ENCODE measurements at regions not wholly inside any gene's neighbourhood (a gene's known extent, or its start where the extent isn't known, plus 50 kb on each side); places are given as distances from the start of the nearest gene placed in this dataset.

DNA sequence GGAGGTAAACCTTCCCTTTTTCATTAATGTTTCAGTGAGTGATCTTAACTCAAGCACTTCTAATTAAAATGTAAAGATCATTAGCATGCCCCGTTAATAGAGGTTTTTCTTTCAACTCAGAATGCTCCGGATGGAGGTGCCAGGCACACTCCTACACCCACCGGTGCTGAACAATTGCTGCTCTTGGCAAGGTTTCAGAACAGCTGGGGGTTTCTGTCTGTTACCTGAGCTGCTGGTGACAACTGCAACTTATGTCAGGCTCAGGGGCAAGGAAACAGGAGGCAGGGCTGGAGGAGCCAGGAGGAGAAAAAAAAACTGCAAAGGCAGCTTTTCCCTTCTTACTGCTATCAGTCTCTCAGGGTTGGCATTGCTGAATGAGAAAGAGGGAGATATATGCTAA lies 250.1 kb downstream of the DIPK2A start:
- DNase-seq (ENCODE audit: low read depth in 2 of 2), result no peak

DNA sequence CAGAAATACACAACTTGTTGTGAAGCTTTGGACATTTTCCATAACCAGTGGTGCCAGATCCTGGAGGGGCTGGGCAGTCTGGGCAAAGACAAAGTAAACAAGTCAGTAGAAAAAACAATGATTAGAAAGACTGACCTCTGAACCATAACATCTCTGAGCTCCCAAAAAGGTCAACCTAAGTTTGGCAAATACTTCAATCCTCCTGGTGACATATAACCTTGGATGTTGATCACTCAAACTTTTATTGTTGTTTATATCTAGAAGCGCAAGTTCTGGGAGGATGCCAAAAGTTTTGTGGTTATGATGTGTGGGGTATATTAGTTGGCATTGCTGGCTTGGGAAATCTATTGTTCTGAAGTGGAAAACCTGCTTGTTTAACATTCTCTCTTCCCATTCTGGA lies 257.7 kb downstream of the DIPK2A start:
- peak in 1 of 2 donors; percentile 45 for DNase-seq (ENCODE audit: low read depth in 2 of 2)

DNA sequence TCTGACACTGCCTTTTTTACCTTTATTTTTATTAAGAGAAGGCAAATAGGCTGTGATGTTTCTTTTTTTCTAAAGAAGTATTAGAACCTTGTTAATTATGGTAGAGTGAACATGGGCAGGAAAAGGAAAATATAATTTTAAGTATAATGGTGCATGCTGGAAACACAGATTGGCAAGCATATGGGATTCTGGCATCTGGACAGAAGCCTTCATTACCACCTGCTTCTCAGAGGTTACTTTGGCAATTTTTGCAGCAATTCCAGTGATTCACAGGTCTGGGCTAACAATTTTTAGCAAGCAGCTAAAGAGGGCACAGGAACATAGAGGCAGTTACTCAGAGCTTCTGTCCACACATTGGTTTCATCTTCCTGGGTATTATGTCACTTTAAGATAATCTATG lies 258.3 kb downstream of the DIPK2A start:
- no peak for DNase-seq (ENCODE audit: low read depth in 2 of 2)

DNA sequence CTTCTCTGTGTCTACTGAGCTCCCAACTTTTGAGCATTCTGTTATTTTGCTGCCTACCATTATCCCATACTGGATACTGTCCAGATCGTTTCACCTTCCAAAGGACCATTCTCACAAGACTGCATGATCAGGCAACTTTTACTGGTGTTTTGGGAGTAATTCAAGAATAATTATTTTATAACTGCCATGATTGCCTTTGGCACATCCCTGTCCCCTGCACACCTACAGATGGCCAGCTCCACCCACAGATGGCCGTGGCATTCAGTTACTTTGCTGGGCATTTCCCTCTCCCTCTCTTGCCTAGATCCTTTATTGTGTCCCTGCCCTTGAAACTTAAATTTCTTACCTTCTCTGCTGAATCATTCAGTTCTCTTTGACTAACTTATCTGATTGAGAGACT lies 263.9 kb downstream of the DIPK2A start:
- DNase-seq (ENCODE audit: low read depth in 2 of 2), result no peak

DNA sequence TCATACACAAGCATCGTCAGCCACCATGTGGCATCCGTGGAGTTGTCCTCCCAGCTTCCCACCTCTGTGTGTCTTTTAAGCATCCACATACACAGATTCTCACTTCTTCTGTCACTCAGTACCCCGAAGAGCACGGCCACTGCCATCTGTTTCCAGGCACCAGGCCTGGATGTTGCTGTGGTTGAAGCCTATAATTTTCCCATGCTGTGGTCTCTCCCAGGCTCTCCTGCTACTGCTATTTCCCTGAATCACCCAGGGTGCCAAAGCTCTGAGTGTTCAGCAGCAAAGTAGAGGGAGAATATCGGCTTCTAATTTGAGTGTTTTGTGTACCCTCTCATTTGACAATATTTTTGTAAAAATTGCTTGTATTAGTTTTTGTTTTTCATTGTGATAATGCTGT lies 265.7 kb downstream of the DIPK2A start:
- no peak for DNase-seq (ENCODE audit: low read depth in 2 of 2)

DNA sequence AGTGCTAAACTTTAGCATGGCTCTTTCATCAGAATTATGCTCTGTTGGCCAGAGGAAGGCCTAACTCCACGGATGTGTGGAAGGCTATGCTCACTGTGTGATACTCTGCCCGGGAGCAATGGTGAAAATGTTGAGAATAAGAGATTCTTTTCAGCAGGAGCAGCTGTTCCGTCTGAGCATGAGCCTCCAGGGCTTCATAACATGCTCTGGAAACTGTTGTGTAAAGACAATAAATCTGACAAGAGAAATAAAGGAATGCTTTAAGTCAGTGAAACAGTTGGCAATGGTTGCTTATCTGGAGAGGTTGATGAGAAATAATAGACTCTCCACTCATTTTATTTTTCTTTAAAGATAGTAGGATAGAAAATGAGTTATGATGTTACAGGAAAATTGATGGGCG lies 269.8 kb downstream of the DIPK2A start:
- DNase-seq (ENCODE audit: low read depth in 2 of 2), result no peak

DNA sequence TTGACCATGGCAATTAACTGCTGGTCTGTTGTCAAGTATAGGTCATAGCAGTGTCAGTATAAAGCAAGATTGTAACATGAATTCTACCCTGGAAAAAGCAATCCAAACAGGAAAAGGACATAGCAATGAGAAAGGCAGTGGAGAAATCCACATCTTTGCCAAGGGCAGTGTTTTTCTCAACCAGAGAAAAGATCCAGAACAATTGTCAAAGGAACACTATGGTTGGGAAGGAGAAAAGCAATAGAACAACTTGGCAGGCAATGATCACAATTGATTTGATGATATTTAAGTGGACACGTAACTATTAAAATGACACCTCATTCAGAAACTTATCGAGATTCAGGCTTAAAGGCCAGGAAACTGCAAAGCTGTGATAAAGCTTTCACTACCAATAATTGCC lies 271.1 kb downstream of the DIPK2A start:
- peak in 1 of 2 donors; percentile 19 for DNase-seq (ENCODE audit: low read depth in 2 of 2)

DNA sequence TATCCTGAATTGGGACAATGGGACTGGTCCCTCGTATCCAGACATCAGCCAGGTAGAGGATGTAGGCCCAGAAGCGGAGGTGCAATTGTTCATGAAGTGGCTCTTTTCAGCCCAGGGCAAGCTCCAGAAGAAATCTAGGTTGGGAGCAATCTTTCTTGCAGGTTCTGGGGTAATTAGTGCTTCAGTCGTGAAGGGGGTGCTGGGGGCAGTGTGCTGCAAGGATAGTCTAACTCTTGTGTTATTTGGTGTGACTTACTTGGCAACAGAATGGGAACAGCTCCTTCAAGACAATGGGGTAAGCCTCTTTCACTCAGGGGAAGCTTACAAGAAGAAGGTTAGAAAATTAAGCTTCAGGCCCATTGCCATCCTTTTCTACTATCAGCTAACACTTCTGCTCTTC lies 273.0 kb downstream of the DIPK2A start:
- no peak for DNase-seq (ENCODE audit: low read depth in 2 of 2)

DNA sequence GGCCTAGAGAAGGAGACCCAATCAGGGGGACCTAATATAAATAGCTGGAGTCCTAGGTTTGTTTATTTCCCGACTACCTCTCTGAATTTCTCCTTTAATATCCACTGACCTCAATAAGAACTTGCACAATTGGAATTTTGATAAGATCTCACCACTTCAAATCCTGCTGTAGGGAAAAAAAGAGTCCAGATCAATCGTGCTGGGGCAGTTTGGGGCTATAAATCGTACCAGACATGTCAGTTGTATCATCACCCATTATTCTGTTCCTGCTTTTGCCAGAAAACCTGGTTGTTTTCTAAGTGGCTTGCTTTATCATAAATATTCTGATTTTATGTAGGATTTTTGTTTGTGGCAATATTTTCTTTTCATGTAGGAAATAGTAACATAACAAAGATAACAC lies 281.3 kb downstream of the DIPK2A start:
- DNase-seq (ENCODE audit: low read depth in 2 of 2), result no peak

DNA sequence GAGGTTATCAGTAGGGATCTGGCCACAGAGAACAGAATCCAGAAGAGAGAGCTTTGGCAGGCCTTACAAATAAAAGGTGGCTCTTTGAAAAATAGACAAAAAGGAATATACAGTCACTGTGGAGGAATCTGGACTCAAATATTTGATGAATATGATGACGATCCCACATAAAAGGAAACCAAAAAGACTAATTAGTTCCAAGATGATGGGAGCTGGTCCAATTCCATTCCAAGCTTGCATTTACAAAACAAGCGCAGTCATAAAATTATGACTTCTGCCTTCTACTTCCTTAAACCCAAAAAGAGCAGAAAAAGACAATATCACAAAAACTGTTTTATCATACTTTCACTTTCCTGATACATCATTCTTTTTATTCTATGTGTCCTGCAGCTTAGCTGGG lies 285.8 kb downstream of the DIPK2A start:
- DNase-seq (ENCODE audit: low read depth in 2 of 2), result no peak

DNA sequence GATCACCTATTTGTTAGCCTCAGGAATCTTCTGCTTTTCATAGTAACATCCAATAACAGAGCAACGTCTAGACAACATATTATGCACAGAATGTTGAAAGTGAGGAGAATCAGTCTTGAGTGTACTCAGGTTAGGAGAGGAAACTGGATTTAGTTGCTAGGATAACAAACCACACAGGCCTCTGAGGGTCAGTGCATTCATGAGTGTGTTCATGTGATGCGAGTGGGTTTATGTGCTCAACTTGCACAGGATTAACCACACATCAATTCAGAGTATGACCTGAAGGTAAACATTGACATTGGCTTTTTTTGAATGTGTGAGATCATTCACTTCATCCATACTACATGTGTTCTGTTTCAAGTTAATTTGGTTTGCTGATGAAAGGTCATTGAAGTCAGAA lies 287.6 kb downstream of the DIPK2A start:
- no peak for DNase-seq (ENCODE audit: low read depth in 2 of 2)

DNA sequence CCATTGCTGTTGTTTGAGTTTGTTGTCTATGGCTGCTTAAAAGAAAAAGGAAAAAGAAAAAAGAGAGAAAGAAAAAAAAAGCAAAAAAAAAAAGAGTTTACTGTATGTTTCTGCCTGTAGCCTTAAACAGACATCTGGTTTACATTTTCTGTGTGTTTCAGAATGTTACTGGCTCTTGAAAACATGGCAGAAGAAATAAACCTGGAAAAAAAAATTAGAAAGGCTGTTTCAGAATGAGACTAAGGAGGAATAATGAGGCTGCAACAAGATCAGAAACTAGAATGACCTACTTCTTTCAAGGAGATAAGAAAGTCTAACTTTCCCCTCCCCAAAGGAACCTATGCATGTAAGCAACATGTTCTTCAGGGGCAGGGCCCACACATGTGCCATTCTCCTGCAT lies 292.1 kb downstream of the DIPK2A start:
- DNase-seq (ENCODE audit: low read depth in 2 of 2), result no peak

DNA sequence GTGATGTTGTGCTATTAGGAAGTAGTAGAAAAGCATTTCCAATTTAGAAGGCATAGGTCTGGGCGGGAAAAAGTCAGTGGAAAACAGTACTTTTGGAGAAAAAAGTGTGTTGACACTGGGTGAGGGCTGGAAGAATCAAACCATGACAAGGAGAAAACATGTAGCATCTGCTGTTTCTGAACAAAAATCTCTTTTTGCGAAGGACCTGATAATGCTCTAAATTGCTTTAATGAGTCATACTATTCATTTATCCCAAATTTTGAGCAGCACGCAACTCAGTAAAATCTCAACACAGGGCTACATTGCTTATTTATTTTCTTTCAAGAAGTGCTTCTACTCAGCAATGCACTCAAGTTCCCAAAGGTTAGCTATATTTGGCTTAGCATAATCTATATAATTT lies 292.7 kb downstream of the DIPK2A start:
- DNase-seq (ENCODE audit: low read depth in 2 of 2), result no peak

DNA sequence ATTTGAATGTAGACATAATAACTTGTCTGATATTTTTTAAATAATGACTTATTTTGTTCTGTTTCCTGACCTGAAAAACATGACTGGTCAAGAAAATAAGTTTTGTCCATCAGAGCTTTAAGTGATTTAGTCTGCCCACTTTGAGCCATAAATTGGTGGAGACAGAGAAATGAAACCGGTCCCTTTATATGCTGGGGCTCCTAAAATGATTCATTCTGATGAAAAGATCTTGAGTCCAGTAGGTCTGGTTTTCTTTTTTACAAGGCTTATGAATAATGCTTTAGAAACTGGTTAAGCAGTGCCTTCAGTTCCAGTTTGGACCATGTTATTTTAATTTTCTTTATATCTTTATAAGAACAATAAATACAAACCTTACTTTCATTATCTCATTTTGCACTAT lies 293.2 kb downstream of the DIPK2A start:
- DNase-seq (ENCODE audit: low read depth in 2 of 2), result no peak

DNA sequence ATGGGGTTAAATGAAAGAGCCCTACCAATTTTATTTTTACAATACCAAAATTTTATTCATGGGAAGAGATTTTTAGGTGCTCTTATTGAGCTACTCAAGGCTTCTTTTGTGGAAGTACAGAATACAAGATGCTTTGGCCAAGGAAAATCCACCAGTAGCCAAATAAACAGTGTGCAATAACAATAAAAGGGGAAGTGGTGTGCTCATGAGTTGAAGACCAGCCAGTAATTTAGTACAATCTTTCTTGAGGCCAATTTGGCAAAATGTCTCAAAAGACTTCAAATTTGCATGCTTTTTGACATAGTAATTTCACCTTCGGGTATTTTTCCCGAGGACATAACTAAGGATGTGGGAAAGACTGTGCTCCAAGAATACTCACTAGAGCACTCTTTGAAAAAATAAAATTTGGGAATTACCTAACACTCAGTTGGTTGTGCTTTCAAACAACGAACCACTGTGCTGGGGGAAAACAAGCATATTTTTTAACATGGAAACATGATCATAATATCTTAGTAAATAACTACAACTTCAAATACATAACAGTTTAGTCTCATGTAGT lies 294.0 kb downstream of the DIPK2A start:
- DNase-seq (ENCODE audit: low read depth in 2 of 2), result peak in 1 of 2 donors; percentile 15

DNA sequence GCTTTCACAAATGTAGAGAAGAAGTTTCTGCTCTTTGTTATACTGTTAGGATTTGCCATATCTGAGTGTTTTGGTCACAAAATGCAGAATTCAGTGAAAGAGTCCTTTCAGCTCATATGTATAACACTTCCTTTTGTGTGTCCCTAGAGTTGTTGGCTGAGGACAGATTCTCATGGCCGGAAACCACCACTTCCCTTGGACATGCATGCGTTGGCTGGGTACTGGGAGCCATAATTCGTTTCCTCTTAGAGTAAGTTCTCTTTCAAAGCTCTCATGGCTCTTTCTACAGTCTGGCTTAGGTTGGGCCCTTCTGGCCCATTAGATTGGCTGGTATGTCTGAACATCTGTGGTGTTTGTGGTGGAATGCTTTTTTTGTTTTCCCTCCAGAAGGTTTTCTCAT lies 298.5 kb downstream of the DIPK2A start:
- DNase-seq (ENCODE audit: low read depth in 2 of 2), result peak in 1 of 2 donors; percentile 2

DNA sequence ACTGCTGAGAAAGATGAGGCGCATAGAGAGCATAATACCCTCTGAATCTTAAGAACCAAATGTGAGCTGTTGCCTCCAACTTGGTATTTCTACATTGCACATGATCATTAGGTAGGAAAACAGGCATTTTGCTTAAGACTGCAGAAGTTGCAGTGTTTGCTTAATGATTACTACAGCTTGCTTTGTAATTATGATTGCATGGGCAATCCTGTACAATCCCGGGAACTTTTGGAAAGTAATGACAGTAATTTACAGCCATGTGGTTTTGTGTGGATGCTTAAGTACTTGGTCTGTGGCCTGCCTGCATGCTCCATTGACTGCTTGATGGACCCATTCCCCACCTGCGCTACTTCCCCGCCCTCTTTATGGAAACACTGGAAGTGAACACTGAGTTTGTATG lies 301.1 kb downstream of the DIPK2A start:
- no peak for DNase-seq (ENCODE audit: low read depth in 2 of 2)

DNA sequence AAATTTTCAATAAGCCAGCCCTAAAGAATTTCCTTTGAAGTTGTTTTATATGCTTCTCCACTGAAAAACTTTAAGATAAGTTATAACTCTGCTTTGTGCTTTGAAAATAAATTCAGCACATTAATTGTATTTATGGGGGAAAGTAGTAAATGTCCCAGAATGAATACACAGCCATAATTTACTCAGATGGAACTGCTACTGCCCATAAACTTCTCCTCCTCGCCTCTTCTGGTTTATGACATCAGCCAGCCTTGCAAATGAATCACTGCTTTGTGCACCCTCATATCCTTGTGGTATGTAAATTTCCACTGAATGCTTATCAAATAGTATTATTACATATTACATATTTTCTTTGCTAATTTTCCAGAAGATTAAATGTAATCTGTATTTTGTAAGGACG lies 302.0 kb downstream of the DIPK2A start:
- no peak for DNase-seq (ENCODE audit: low read depth in 2 of 2)

DNA sequence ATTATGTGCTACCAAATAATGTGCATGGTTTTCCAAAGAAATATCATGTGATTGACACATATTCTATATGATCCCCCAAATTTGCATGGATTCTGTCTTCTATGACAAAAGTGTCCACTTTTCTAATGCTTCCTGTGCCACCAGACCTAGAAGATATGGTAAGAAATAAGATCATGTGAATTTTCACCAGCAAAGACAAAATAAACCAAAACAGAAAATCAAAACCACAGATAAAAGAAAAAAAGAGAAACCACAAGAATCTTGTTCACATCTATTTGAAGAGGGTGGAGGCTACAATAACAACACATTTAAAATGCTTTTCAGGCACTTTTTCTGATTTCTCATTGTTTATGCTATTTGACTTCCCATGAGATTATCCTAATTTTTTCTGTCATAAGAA lies 303.4 kb downstream of the DIPK2A start:
- no peak for DNase-seq (ENCODE audit: low read depth in 2 of 2)

DNA sequence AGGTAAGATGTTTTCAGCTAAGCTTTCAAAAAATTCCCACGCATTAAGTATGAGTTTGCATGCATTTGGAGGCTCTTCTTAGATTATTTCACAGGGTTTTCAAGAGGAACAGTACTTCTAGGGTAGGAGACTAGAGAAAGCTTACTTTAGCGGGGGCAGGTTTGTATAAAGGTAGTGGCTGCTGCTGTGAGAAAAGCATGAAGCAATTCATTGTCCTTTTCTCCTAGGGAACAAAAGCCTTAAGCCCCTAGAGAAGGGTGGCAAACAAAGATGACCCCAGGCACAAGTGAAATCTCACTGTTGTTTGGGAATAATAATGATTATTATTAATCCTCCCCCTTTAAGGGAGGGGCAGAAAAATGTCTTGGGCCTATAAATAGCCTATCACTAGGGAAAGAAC lies 310.7 kb downstream of the DIPK2A start:
- DNase-seq (ENCODE audit: low read depth in 2 of 2), result no peak

DNA sequence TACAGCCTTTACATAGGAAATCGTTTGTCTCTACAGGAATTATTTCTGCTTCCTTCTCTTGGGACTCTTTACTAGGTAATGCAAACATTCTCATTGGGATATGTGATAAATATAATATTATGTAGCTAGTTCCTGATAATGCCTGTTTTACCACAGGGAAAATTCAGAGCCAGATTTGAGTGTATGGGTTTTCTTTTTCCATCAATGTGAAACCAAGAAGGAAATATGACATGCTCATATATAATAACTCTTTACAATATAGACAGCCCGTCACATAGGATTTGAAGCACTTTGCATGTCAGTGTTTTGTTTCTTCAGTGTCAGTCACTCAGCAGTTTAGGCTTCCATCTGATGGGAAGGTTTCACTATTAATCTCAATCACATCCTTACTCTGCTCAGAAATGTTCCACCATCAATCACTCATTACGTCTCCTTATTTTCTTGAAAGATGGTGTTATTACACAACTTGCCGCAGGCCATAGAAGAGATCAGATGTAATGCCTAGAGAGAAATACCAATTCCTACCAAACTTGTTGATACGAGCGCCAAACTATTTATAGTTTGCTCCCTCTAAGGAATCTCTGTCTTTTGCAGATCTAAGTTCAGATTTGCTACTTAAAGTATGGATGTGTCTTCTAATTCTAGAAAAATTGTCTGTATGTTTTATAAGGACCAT lies 314.8 kb downstream of the DIPK2A start:
- no peak for DNase-seq (ENCODE audit: low read depth in 2 of 2)

DNA sequence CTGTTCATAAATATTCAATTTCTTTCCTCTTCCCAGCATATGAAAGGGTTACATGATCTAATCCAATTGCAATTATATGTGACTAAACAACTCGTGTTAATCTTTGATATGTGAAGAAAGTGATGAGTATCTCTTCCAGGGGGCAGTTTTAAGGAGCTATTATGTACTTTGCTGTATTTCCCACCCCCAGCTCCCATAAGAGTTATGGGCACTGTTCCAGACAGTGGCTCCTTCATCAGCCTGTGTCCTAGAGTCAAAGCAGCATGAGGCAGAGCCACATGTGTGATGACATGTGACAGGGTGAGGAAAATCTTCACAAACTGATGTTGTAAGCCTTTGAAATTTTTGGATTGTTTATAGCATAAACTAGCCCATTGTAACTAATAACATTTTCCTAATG lies 315.4 kb downstream of the DIPK2A start:
- DNase-seq (ENCODE audit: low read depth in 2 of 2), result no peak

DNA sequence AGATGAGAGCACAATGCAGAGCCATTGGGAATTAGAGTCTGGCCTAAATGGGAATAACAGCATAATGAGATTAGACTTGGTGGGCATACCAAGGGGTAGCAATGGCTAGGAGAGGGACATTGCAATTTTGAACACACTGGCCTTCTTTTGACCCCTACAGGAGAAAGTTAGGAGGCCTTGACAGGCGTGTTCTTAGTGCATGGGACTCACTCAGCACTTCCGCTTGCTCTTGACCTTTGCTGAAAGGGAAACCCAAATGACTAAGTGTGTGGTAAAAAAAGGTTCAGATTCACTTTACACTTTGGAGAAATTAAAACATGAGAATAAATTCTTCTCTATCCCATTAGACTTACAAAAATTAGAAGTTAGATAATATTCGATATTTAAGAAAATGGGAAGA lies 317.4 kb downstream of the DIPK2A start:
- no peak for DNase-seq (ENCODE audit: low read depth in 2 of 2)

Data from dermis microvascular lymphatic vessel endothelial cell (primary cell).